GM12878 (cell line): ENCODE measurements at regions not wholly inside any gene's neighbourhood (a gene's known extent, or its start where the extent isn't known, plus 50 kb on each side); places are given as distances from the start of the nearest gene placed in this dataset.

ENCODE experiments used
- ATAC-seq: fragments of 200-7000 bp; cut with Tn5 transposase; 3 replicates; pipeline ENCODE4 v1.9.1; 2020; ENCODE audit warnings: mild to moderate bottlenecking, moderate library complexity
- BruUV-seq: library from RNA; stranded (reverse); fragments of 400-500 nt; replicated peaks from 2 replicates; lab custom pipeline; 2021; lab: Mats Ljungman, UMichigan
- CTCF ChIA-PET: fragments of 300-600 bp; sonication (Branson Sonifier 250); formaldehyde crosslinking; extraction: SDS; loops from one replicate; lab custom pipeline; 2021; ENCODE audit warnings: inconsistent platforms; lab: Yijun Ruan, JAX
- POLR2A ChIA-PET: fragments of 350-600 bp; formaldehyde crosslinking; extraction: SDS; loops from one replicate; lab custom pipeline; 2021; ENCODE audit warnings: inconsistent platforms; lab: Charles Lee
- RAD21 ChIA-PET: fragments of 300-600 bp; sonication (Branson Sonifier 250); formaldehyde crosslinking; loops from one replicate; lab custom pipeline; 2023; ENCODE audit warnings: antibody characterized with exemption; ENCODE audit not compliant: unreplicated experiment; lab: Charles Lee
- SMC1A ChIA-PET: fragments of 300-600 bp; sonication (Branson Sonifier 250); formaldehyde crosslinking; loops from one replicate; lab custom pipeline; 2023; ENCODE audit not compliant: unreplicated experiment, uncharacterized antibody; lab: Charles Lee
- DNase-seq: peaks from one replicate; pipeline ENCODE4 v3.0.0-alpha.2; 2011; ENCODE audit warnings: low read depth, low spot score
- FAIRE-seq: peaks from 3 replicates; lab custom pipeline; 2011; peaks lifted over from hg19 to GRCh38; lab: Jason Lieb, UNC
- H2AFZ ChIP-seq: 2 replicates; pipeline ENCODE4 v1.6.0; 2011; ENCODE audit warnings: low read depth, low read length, control low read depth; ENCODE audit not compliant: control insufficient read depth
- H3K27ac ChIP-seq: 2 replicates; pipeline ENCODE4 v1.5.1; 2011; ENCODE audit warnings: control low read depth; ENCODE audit not compliant: control insufficient read depth, insufficient read depth
- H3K27me3 ChIP-seq, 2 experiments: replicated peaks in 1 of 2; 2 replicates each; pipeline versions ENCODE4 v1.6.0 to v1.6.1; 2011; ENCODE audit warnings: low read length in 1 of 2; ENCODE audit not compliant: control insufficient read depth in 2 of 2, insufficient read depth in 2 of 2
- H3K36me3 ChIP-seq, 2 experiments: 2 replicates each; pipeline ENCODE4 v1.5.1; 2011; ENCODE audit warnings: low read length in 1 of 2; ENCODE audit not compliant: control insufficient read depth in 2 of 2, insufficient read depth in 2 of 2
- H3K4me1 ChIP-seq: 2 replicates; pipeline ENCODE4 v1.6.1; 2011; ENCODE audit warnings: mild to moderate bottlenecking, low read length, moderate library complexity, mixed read lengths; ENCODE audit not compliant: control insufficient read depth, insufficient read depth
- H3K4me2 ChIP-seq: 2 replicates; pipeline ENCODE4 v1.6.0; 2011; ENCODE audit warnings: control low read depth; ENCODE audit not compliant: control insufficient read depth, insufficient read depth
- H3K4me3 ChIP-seq: fragments of 200-600 bp; sonication (generic); 2 replicates; pipeline ENCODE4 v1.5.1; 2016
- H3K79me2 ChIP-seq: 2 replicates; pipeline ENCODE4 v1.6.0; 2011; ENCODE audit warnings: low read length; ENCODE audit not compliant: control insufficient read depth, insufficient read depth
- H3K9ac ChIP-seq: 2 replicates; pipeline ENCODE4 v1.8.0; 2011; ENCODE audit warnings: low read length, control low read depth, mixed read lengths; ENCODE audit not compliant: control insufficient read depth, insufficient read depth
- H3K9me3 ChIP-seq: replicated peaks from 3 replicates; pipeline ENCODE4 v1.5.1; 2011; ENCODE audit warnings: mild to moderate bottlenecking, low read length; ENCODE audit not compliant: control insufficient read depth, insufficient read depth
- H4K20me1 ChIP-seq: 2 replicates; pipeline ENCODE4 v1.6.0; 2011; ENCODE audit not compliant: control insufficient read depth, insufficient read depth
- BCLAF1 ChIP-seq: fragments of 450-650 bp; IDR thresholded peaks from 2 replicates; pipeline ENCODE4 v1.6.1; 2017; ENCODE audit warnings: antibody characterized with exemption, mild to moderate bottlenecking, moderate library complexity
- CBFB ChIP-seq: IDR thresholded peaks from 2 replicates; pipeline ENCODE4 v1.6.1; 2016; ENCODE audit warnings: antibody characterized with exemption, low read depth
- CBX5 ChIP-seq: sonication (generic); IDR thresholded peaks from 2 replicates; pipeline ENCODE4 v1.6.1; 2016; ENCODE audit warnings: low read depth, moderate library complexity, mild to moderate bottlenecking, inconsistent platforms
- ELK1 ChIP-seq: IDR thresholded peaks from 2 replicates; pipeline ENCODE4 v1.6.1; 2012; ENCODE audit warnings: low read depth, low read length, improper control_type of control experiment
- GABPA ChIP-seq: IDR thresholded peaks from 2 replicates; pipeline ENCODE4 v1.6.1; 2014; ENCODE audit warnings: antibody characterized with exemption, low read depth, mild to moderate bottlenecking, inconsistent platforms
- MXI1 ChIP-seq: fragments of 150-350 bp; IDR thresholded peaks from 2 replicates; pipeline ENCODE4 v1.6.1; 2011; ENCODE audit warnings: low read depth, mild to moderate bottlenecking, inconsistent platforms, low read length, improper control_type of control experiment
- PAX5 ChIP-seq: IDR thresholded peaks from 2 replicates; pipeline ENCODE4 v1.6.1; 2011; ENCODE audit warnings: low read depth, low read length, borderline replicate concordance
- RB1 ChIP-seq: fragments of 450-650 bp; formaldehyde crosslinking; IDR thresholded peaks from 2 replicates; pipeline ENCODE4 v1.6.1; 2017; ENCODE audit warnings: mild to moderate bottlenecking, borderline replicate concordance
- SMARCA5 ChIP-seq: fragments of 450-650 bp; IDR thresholded peaks from 2 replicates; pipeline ENCODE4 v1.6.1; 2017; ENCODE audit warnings: mild to moderate bottlenecking
- SREBF1 ChIP-seq: IDR thresholded peaks from 2 replicates; pipeline ENCODE4 v1.6.1; 2012; ENCODE audit warnings: mild to moderate bottlenecking, low read length
- TAF1 ChIP-seq: IDR thresholded peaks from 2 replicates; pipeline ENCODE4 v1.6.1; 2011; ENCODE audit warnings: mild to moderate bottlenecking, low read depth, low read length, borderline replicate concordance
- TCF12 ChIP-seq: IDR thresholded peaks from 2 replicates; pipeline ENCODE4 v1.6.1; 2011; ENCODE audit warnings: low read depth, mild to moderate bottlenecking, low read length
- ZBTB33 ChIP-seq: fragments of 450-650 bp; IDR thresholded peaks from 2 replicates; pipeline ENCODE4 v1.6.1; 2017; ENCODE audit warnings: mild to moderate bottlenecking
- WGBS: methylation state at CpG from one replicate; pipeline ENCODE4 v1.1.6; 2016; ENCODE audit warnings: low lambda C conversion rate; ENCODE audit not compliant: insufficient replicate concordance, insufficient coverage; ENCODE audit errors: missing lambda C conversion rate; 5-methylcytosine and 5-hydroxymethylcytosine counted together
- in situ Hi-C: fragments of 300-500 bp; cut with MboI; formaldehyde crosslinking; loops from 9 replicates; pipeline ENCODE4 v1.14.3; 2018; ENCODE audit warnings: mixed read lengths
- intact Hi-C: fragments of 100-400 bp; cut with micrococcal nuclease; formaldehyde crosslinking; loops from one replicate; pipeline ENCODE4 v1.14.2; 2022; ENCODE audit not compliant: unreplicated experiment
- TF ChIP-seq, protein P1 (sequence below): fragments of 450-650 bp; conservative IDR thresholded peaks from 2 replicates; pipeline ENCODE4 v1.6.1; 2017; ENCODE audit warnings: mild to moderate bottlenecking, moderate library complexity
- TF ChIP-seq, protein P2 (sequence below): IDR thresholded peaks from 2 replicates; pipeline ENCODE4 v1.6.1; 2012; ENCODE audit warnings: low read length, inconsistent platforms

DNA sequence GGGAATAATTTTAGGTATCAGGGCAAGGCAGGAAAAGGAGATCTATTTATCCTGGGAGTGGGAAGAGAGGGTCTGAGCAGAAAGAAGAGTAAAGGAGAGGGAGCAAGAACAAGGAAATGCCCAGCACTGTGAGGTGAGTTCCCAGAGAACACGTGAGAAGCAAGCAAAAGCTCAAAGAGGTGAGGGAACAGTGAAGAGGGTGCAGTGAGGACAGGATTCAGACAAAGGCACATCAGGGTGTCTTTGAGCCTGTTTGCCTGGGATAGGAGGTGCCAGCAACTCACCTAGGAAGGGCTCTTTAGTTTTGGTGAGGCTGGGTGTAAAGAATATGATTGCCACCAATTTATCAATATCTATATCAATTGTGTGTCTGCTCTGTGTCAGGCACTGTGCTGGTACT lies 88.9 kb upstream of the NRXN3 start:
- 0% methylated on average over 1 of the region's 1 CpG for WGBS
- H3K79me2 ChIP-seq, result no peaks in the 10 kb centered on the region
- H3K36me3 ChIP-seq, result no peaks in the 10 kb centered on the region
- in situ Hi-C loops, result no loop called here
- no peaks in the 10 kb centered on the region for H3K4me1 ChIP-seq
- BruUV-seq, result no TSS peak
- H4K20me1 ChIP-seq, result no peaks in the 10 kb centered on the region
- H2AFZ ChIP-seq, result no peak overlapping the region
- H3K4me2 ChIP-seq, result no peak overlapping the region
- H3K27me3 ChIP-seq, result no peaks in the 10 kb centered on the region
- no peaks in the 10 kb centered on the region for H3K9me3 ChIP-seq
- no peak overlapping the region for H3K4me3 ChIP-seq
- intact Hi-C loops, result no loop called here
- H3K27ac ChIP-seq, result no peak overlapping the region
- ATAC-seq (no peak), FAIRE-seq (no peak), DNase-seq (no peak)
- no peak overlapping the region for H3K9ac ChIP-seq
- TF ChIP-seq CBFB (no peak), SMARCA5 (no peak), MXI1 (no peak), CBX5 (no peak), ZBTB33 (no peak), BCLAF1 (no peak), SREBF1 (no peak), RB1 (no peak), GABPA (no peak), TCF12 (no peak), TAF1 (no peak), PAX5 (no peak), ELK1 (no peak)
- TF ChIP-seq, protein P1, sequence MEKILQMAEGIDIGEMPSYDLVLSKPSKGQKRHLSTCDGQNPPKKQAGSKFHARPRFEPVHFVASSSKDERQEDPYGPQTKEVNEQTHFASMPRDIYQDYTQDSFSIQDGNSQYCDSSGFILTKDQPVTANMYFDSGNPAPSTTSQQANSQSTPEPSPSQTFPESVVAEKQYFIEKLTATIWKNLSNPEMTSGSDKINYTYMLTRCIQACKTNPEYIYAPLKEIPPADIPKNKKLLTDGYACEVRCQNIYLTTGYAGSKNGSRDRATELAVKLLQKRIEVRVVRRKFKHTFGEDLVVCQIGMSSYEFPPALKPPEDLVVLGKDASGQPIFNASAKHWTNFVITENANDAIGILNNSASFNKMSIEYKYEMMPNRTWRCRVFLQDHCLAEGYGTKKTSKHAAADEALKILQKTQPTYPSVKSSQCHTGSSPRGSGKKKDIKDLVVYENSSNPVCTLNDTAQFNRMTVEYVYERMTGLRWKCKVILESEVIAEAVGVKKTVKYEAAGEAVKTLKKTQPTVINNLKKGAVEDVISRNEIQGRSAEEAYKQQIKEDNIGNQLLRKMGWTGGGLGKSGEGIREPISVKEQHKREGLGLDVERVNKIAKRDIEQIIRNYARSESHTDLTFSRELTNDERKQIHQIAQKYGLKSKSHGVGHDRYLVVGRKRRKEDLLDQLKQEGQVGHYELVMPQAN, result no peak
- TF ChIP-seq, protein P2, sequence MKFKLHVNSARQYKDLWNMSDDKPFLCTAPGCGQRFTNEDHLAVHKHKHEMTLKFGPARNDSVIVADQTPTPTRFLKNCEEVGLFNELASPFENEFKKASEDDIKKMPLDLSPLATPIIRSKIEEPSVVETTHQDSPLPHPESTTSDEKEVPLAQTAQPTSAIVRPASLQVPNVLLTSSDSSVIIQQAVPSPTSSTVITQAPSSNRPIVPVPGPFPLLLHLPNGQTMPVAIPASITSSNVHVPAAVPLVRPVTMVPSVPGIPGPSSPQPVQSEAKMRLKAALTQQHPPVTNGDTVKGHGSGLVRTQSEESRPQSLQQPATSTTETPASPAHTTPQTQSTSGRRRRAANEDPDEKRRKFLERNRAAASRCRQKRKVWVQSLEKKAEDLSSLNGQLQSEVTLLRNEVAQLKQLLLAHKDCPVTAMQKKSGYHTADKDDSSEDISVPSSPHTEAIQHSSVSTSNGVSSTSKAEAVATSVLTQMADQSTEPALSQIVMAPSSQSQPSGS, result no peak
- POLR2A ChIA-PET, result no interaction called here
- CTCF ChIA-PET, result no interaction called here
- RAD21 ChIA-PET, result no interaction called here
- SMC1A ChIA-PET, result no interaction called here
